Aorta (tissue), 5 donors: ENCODE measurements at regions not wholly inside any gene's neighbourhood (a gene's known extent, or its start where the extent isn't known, plus 50 kb on each side); places are given as distances from the start of the nearest gene placed in this dataset.
A peak's percentile ranks its signal among the peaks of the same experiment; 100 is the strongest.

ENCODE experiments used
- ATAC-seq: fragments of 200-7000 bp; cut with Tn5 transposase; one replicate; pipeline ENCODE4 v1.9.1; 2022; ENCODE audit warnings: moderate library complexity; ENCODE audit not compliant: low FRiP score
- DNase-seq, 2 donors: peaks; one replicate each; pipeline ENCODE4 v3.0.0-alpha.2; 2020
- H3K27ac ChIP-seq, 2 donors: one replicate each; pipeline ENCODE4 v1.5.1; 2013; ENCODE audit warnings: low read length in 2 of 2, mild to moderate bottlenecking in 2 of 2, moderate library complexity in 2 of 2, control low read depth in 1 of 2, inconsistent platforms in 1 of 2, low read depth in 1 of 2
- H3K27me3 ChIP-seq, 2 donors: one replicate each; pipeline ENCODE4 v1.6.1; 2013; ENCODE audit warnings: control low read depth in 1 of 2, low read length in 1 of 2, mild to moderate bottlenecking in 1 of 2, moderate library complexity in 1 of 2; ENCODE audit not compliant: insufficient read depth in 2 of 2, control insufficient read depth in 1 of 2
- H3K36me3 ChIP-seq, 2 donors: one replicate each; pipeline ENCODE4 v1.6.1; 2013; ENCODE audit warnings: control low read depth in 1 of 2, low read length in 1 of 2, mild to moderate bottlenecking in 1 of 2; ENCODE audit not compliant: insufficient read depth in 2 of 2, control insufficient read depth in 1 of 2
- H3K4me1 ChIP-seq, 2 donors: one replicate each; pipeline ENCODE4 v1.6.1; 2013; ENCODE audit warnings: low read length in 2 of 2, control low read depth in 1 of 2, mild to moderate bottlenecking in 1 of 2, moderate library complexity in 1 of 2; ENCODE audit not compliant: insufficient read depth in 2 of 2, control insufficient read depth in 1 of 2
- H3K4me3 ChIP-seq, 2 donors: one replicate each; pipeline ENCODE4 v1.5.1; 2013; ENCODE audit warnings: low read length in 2 of 2, control low read depth in 1 of 2, mild to moderate bottlenecking in 1 of 2
- H3K9me3 ChIP-seq: one replicate; pipeline ENCODE4 v1.6.1; 2013; ENCODE audit warnings: mild to moderate bottlenecking, low read length; ENCODE audit not compliant: control insufficient read depth
- WGBS, 2 donors: extraction: QIAGEN DNeasy Blood & Tissue Kit; methylation state at CpG; one replicate each; pipeline ENCODE4 v1.1.7; 2013; 5-methylcytosine and 5-hydroxymethylcytosine counted together
- intact Hi-C, 2 donors: fragments of 100-400 bp; cut with DNase I; formaldehyde crosslinking; loops; one replicate each; pipeline versions ENCODE4 v1.14.2 to v1.15.0; 2022
- donor health status: healthy with polysubstance abuse.
- donor health status: Bipolar disorder and iron deficiency.
- donor health status: DM: no; HTN: no; CAD: no.
- donor health status: DM: no; HTN: no; CAD: no.
- donor health status: DM: yes; HTN: yes; CAD: no.

DNA sequence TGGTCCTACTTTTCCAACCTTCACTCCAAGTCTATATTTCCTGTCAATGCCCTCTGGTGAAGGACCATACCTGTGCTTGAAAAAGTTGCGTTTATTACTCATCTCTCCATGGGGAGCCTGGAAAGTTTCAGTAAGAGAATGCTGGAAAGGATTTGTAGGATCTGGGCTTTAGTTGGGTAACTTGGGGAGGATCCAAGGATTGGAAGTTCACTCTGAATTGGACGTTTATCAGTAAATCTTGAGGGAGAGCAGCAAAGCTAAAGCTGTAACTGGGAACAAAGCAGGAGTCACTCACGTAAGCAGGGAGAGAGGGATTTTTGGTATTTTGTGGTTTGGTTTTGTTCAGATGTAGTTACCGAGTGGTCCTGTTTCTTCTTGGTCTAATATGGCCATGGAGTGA, 51.4 kb upstream of the NPVF start:
- Histone ChIP-seq H3K4me1 (no peaks in the 10 kb centered on the region), H3K9me3 (no peaks in the 10 kb centered on the region), H3K27ac (no peak overlapping the region), H3K27me3 (no peaks in the 10 kb centered on the region), H3K4me3 (no peak overlapping the region), H3K36me3 (no peaks in the 10 kb centered on the region)
- WGBS, 2 donors = 69 to 71% methylated on average over 4 of the region's 4 CpGs
- DNase-seq = no peak
- intact Hi-C loops = no loop called here
- no peak for ATAC-seq

DNA sequence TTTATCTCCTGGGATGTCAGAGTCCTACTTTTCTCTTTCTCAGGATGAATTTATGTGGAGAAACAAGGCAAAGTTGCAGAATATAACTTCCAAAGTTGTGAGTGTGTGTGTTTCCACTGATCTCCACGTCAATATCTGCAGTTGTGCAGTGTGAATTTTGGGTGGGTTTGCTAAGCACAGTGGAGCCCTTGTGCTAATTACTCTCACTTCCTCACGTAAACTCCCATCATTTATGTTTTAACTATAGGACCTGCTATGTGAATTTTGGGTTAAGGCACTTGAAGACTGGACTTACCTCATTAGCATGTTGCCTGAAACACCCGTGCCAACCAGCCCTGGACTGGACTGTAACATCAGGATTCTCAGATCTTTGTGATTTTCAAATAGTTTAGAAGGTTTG, 51.9 kb upstream of the NPVF start:
- Histone ChIP-seq H3K36me3 (no peaks in the 10 kb centered on the region), H3K9me3 (no peaks in the 10 kb centered on the region), H3K27me3 (no peaks in the 10 kb centered on the region), H3K4me3 (no peak overlapping the region), H3K4me1 (no peaks in the 10 kb centered on the region), H3K27ac (no peak overlapping the region)
- DNase-seq (no peak), ATAC-seq (no peak)
- intact Hi-C loops = no loop called here
- 89 to 94% methylated on average over 3 of the region's 3 CpGs for WGBS, 2 donors

DNA sequence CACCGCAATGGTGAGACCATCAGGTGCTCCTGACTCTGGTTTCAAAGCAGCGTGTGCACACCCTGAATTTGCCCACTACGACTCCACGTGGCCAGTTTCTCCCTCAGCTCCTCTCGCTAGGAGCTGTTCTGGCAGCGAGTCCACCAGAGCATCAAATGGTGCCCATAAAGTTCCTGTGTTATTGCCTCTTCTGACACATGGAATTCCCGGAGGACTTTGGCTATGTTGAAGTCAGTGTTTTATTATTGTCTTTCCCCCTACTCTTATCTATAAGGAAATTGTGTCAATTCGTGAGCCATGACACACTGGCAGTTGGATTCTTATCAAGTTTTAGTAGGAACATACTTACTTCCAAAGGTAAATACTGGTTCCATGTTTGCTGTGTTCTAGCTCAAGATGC, 53.9 kb upstream of the NPVF start:
- no peak overlapping the region for H3K4me3 ChIP-seq
- no peak for DNase-seq
- intact Hi-C loops = no loop called here

DNA sequence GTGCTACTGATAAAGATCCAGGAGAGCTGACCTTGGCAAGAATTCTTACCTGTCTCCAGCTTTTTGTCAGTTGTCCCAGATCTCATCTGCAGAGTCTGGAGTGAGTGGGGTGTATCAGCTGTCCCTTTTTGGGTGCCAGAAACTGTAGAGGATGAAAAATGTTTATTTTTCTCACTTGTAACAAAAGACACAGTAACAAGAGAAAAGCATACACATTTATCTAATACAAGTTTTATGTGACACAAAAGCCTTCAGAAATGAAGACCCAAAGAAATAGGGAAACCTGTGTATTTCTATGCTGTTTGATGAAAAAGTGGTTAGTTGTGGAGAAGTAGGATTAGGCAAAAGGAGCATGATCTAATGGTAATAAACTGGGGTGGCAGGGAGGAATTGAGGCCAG, 58.5 kb upstream of the NPVF start:
- Histone ChIP-seq H3K36me3 (no peaks in the 10 kb centered on the region), H3K4me1 (no peaks in the 10 kb centered on the region), H3K4me3 (no peak overlapping the region), H3K9me3 (no peaks in the 10 kb centered on the region), H3K27me3 (no peaks in the 10 kb centered on the region), H3K27ac (no peak overlapping the region)
- DNase-seq (no peak), ATAC-seq (no peak)
- intact Hi-C loops = no loop called here

More for the DNA sequence above, 53.9 kb upstream of the NPVF start:
- 73 to 76% methylated on average over 8 of the region's 8 CpGs for WGBS, 2 donors
- no peak for ATAC-seq
- Histone ChIP-seq H3K27ac (no peak overlapping the region), H3K36me3 (no peaks in the 10 kb centered on the region), H3K27me3 (no peaks in the 10 kb centered on the region), H3K4me1 (no peaks in the 10 kb centered on the region), H3K9me3 (no peaks in the 10 kb centered on the region)

DNA sequence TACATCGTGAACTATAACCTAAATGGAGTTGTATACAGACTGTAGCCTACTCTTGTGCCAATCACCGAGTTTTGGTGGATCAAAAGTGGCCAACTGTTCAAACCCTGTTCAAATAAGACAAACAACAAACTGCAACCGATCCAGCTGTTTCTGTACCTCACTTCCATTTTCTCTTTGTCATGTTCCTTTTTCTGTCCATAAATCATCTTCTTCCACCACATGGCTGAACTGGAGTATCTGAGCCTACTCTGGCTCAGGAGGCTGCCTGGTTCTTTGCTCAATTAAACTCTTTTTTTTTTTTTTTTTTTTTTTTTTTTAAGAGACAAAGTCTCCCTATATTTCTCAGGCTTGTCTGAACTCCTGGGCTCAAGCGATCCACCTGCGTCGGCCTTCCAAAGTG, 59.0 kb upstream of the NPVF start:
- WGBS, 2 donors = 95 to 97% methylated on average over 6 of the region's 6 CpGs
- no peak for DNase-seq
- no peaks in the 10 kb centered on the region for H3K36me3 ChIP-seq
- no peak for ATAC-seq
- H3K4me1 ChIP-seq = no peaks in the 10 kb centered on the region
- H3K9me3 ChIP-seq = no peaks in the 10 kb centered on the region
- H3K4me3 ChIP-seq = no peak overlapping the region
- H3K27me3 ChIP-seq = no peaks in the 10 kb centered on the region
- no peak overlapping the region for H3K27ac ChIP-seq
- intact Hi-C loops = no loop called here

DNA sequence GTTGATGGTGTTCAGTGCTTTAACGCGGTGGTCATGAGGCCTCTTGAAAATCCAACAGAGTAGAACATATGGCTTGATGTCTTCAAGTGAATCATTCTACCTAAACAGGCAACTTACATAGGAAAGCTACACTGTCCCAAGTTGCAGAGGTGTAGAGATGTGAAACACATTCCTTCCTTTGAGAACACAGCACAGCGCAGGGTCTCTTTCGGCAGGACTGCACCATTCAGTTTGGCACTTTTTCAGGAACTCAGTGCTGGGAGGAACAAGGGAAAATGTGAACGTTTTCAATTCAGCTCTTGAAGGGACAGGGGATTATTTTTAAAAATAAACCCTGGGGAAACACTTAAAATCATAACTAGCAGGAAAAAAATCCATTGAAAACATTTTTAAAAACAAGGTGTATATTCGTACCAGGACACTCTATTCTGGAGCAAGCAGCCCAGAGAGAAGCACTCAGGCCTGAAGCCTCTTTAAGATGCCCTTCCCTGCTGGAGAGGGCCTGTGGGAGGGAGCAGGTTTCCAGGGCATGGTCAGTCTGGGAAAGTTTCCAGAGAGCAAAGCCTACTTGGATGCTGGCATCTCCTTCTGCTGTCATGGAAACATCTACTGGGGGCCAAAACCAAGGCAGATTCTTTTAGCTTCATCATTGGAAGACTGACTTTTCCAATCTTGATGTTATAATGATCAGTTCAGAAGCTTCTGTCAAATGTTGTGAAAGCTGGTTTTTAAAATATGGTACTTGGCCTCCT, 60.4 kb upstream of the NPVF start:
- Histone ChIP-seq H3K27ac (no peak overlapping the region), H3K36me3 (no peaks in the 10 kb centered on the region), H3K27me3 (no peaks in the 10 kb centered on the region), H3K4me3 (no peak overlapping the region), H3K9me3 (no peaks in the 10 kb centered on the region), H3K4me1 (no peaks in the 10 kb centered on the region)
- DNase-seq = peak in 1 of 2 donors; percentile 40
- peak; percentile 51 for ATAC-seq
- 32 to 35% methylated on average over 6 of the region's 6 CpGs for WGBS, 2 donors
- intact Hi-C loops = no loop called here

DNA sequence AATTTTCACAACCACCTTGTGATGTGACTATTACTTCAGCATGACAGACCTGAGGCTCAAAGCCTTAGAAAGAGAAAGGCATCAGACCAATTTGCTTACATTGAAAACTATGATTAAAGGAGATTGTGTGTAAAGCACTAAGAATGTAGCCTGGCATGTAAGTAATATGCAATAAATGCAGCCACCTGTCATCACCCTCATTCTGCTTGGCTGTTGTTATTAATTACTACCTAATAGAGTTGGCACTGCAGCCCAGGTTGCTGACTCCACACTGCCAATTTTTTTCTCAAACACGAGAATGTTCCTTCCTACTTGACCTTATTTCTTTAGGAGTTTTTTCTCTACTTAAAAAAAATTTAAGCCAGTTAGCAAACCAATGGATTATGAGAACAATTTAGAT, 61.2 kb upstream of the NPVF start:
- ATAC-seq = no peak
- WGBS, 2 donors = 0 to 5% methylated on average over 1 of the region's 1 CpG

DNA sequence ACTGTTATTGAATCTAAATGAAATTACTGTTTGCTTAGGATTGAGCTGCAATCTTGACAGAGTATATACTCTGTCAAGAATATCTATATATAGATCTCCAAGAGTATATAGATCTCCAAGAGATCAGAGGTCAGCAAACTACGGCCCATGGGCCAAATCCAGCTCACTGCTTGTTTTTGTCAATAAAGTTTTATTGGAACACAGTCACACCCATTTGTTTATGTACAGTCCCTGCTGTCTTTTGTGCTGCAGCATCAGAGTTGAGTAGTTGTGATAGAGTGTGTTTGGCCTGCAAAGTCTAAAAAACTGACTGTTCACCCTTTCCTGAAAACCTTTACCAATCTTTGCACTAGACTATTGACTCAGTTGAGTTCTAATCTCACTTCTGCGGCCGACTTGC, 66.3 kb upstream of the NPVF start:
- intact Hi-C loops = no loop called here

More for the DNA sequence above, 61.2 kb upstream of the NPVF start:
- Histone ChIP-seq H3K27ac (no peak overlapping the region), H3K27me3 (no peaks in the 10 kb centered on the region), H3K9me3 (no peaks in the 10 kb centered on the region), H3K4me3 (no peak overlapping the region), H3K36me3 (no peaks in the 10 kb centered on the region), H3K4me1 (no peaks in the 10 kb centered on the region)
- DNase-seq = no peak
- intact Hi-C loops = no loop called here

DNA sequence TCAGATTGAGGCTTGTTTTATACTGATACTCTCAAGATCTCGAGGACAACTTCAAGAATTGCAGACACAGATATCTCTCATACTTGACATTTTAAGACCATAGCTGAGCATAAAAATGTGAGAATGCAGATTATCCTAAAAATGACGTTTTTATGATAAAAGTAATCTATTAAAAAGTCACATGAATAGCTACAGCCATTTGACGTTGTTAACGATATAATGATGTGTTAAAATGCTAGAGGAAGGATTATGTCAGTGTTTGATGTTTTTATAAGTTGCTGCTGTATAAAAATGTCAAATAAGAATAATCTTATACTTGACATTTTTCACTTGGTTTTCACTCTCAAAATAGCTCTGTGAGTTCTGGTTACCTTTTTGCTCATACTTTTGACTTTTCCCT, 67.1 kb upstream of the NPVF start:
- DNase-seq = no peak
- Histone ChIP-seq H3K27ac (no peak overlapping the region), H3K4me1 (no peaks in the 10 kb centered on the region), H3K27me3 (no peaks in the 10 kb centered on the region), H3K36me3 (no peaks in the 10 kb centered on the region), H3K9me3 (no peaks in the 10 kb centered on the region), H3K4me3 (no peak overlapping the region)
- ATAC-seq = no peak
- intact Hi-C loops = no loop called here
- WGBS, 2 donors = 16 to 24% methylated on average over 4 of the region's 4 CpGs

More for the DNA sequence above, 66.3 kb upstream of the NPVF start:
- Histone ChIP-seq H3K4me1 (no peaks in the 10 kb centered on the region), H3K4me3 (no peak overlapping the region), H3K27me3 (no peaks in the 10 kb centered on the region), H3K9me3 (no peaks in the 10 kb centered on the region), H3K27ac (no peak overlapping the region), H3K36me3 (no peaks in the 10 kb centered on the region)
- ATAC-seq = no peak
- DNase-seq = no peak
- 68 to 78% methylated on average over 3 of the region's 3 CpGs for WGBS, 2 donors
